NCI-H345 (cell line): ENCODE measurements at regions not wholly inside any gene's neighbourhood (a gene's known extent, or its start where the extent isn't known, plus 50 kb on each side); places are given as distances from the start of the nearest gene placed in this dataset.
A peak's percentile ranks its signal among the peaks of the same experiment; 100 is the strongest.

Source experiments
- DNase-seq: peaks from one replicate; lab custom pipeline; 2025; lab: John Stamatoyannopoulos, UW

GRCh38 chr17:77364941-77365583, 224.3 kb downstream of the SEC14L1 start:
- no peak for DNase-seq

GRCh38 chr17:77365584-77366186, 224.9 kb downstream of the SEC14L1 start:
- peak; percentile 93 for DNase-seq

GRCh38 chr17:77366206-77366557, 225.4 kb downstream of the SEC14L1 start:
- DNase-seq = peak; percentile 69

GRCh38 chr17:77366558-77367245, 225.9 kb downstream of the SEC14L1 start:
- DNase-seq = peak; percentile 53

GRCh38 chr17:77369544-77369971, 228.8 kb downstream of the SEC14L1 start:
- no peak for DNase-seq

GRCh38 chr17:77370586-77370985, 229.8 kb downstream of the SEC14L1 start:
- DNase-seq = no peak

- peak; percentile 85 for DNase-seq
These were observed 230.5 kb downstream of the SEC14L1 start for GRCh38 chr17:77371117-77371887.

- no peak for DNase-seq
These were observed 231.2 kb downstream of the SEC14L1 start for GRCh38 chr17:77371888-77372443.

- no peak for DNase-seq
These were observed 231.9 kb downstream of the SEC14L1 start for GRCh38 chr17:77372444-77373298.

GRCh38 chr17:77373299-77374169, 232.8 kb downstream of the SEC14L1 start:
- no peak for DNase-seq

GRCh38 chr17:77374170-77374936, 233.6 kb downstream of the SEC14L1 start:
- no peak for DNase-seq

- no peak for DNase-seq
These were observed 234.5 kb downstream of the SEC14L1 start for GRCh38 chr17:77375108-77375916.

GRCh38 chr17:77375917-77376651, 235.3 kb downstream of the SEC14L1 start:
- no peak for DNase-seq

GRCh38 chr17:77376795-77377709, 236.3 kb downstream of the SEC14L1 start:
- no peak for DNase-seq

- no peak for DNase-seq
These were observed 237.0 kb downstream of the SEC14L1 start for GRCh38 chr17:77377710-77378235.

- no peak for DNase-seq
These were observed 237.7 kb downstream of the SEC14L1 start for GRCh38 chr17:77378318-77379064.
